H9 (cell line): ENCODE measurements at regions not wholly inside any gene's neighbourhood (a gene's known extent, or its start where the extent isn't known, plus 50 kb on each side); places are given as distances from the start of the nearest gene placed in this dataset.

ENCODE experiments used
- DNase-seq: peaks from one replicate; pipeline ENCODE4 v3.0.0-alpha.2; 2017
- H2AFZ ChIP-seq: one replicate; pipeline ENCODE4 v1.6.1; 2013; ENCODE audit warnings: mild to moderate bottlenecking, low read length, control low read depth, moderate library complexity
- H2AK5ac ChIP-seq: 2 replicates; pipeline ENCODE4 v1.6.1; 2013; ENCODE audit warnings: low read length, control low read depth, mixed read lengths; ENCODE audit not compliant: insufficient read length
- H2BK120ac ChIP-seq: one replicate; pipeline ENCODE4 v1.6.1; 2013; ENCODE audit warnings: low read depth, mild to moderate bottlenecking, low read length, control low read depth, inconsistent platforms; ENCODE audit not compliant: poor library complexity, severe bottlenecking
- H2BK12ac ChIP-seq: 2 replicates; pipeline ENCODE4 v1.6.1; 2013; ENCODE audit warnings: low read length, control low read depth, mixed read lengths, low read depth; ENCODE audit not compliant: insufficient read length
- H2BK15ac ChIP-seq: 2 replicates; pipeline ENCODE4 v1.6.1; 2013; ENCODE audit warnings: low read depth, low read length, control low read depth
- H2BK20ac ChIP-seq: one replicate; pipeline ENCODE4 v1.6.1; 2013; ENCODE audit warnings: low read depth, mild to moderate bottlenecking, low read length, control low read depth, inconsistent platforms; ENCODE audit not compliant: poor library complexity, severe bottlenecking
- H2BK5ac ChIP-seq: 2 replicates; pipeline ENCODE4 v1.6.1; 2013; ENCODE audit warnings: low read length, control low read depth, mixed read lengths; ENCODE audit not compliant: insufficient read length
- H3K14ac ChIP-seq: 2 replicates; pipeline ENCODE4 v1.6.1; 2013; ENCODE audit warnings: low read length, control low read depth; ENCODE audit not compliant: insufficient read depth
- H3K18ac ChIP-seq: 2 replicates; pipeline ENCODE4 v1.6.1; 2013; ENCODE audit warnings: low read depth, mild to moderate bottlenecking, mixed read lengths, low read length, control low read depth; ENCODE audit not compliant: insufficient read length
- H3K23ac ChIP-seq: 2 replicates; pipeline ENCODE4 v1.6.1; 2013; ENCODE audit warnings: low read length, control low read depth, mixed read lengths, low read depth; ENCODE audit not compliant: insufficient read length
- H3K23me2 ChIP-seq: 2 replicates; pipeline ENCODE4 v1.6.1; 2013; ENCODE audit warnings: low read depth, mild to moderate bottlenecking, mixed read lengths, low read length, control low read depth; ENCODE audit not compliant: insufficient read length, poor library complexity, severe bottlenecking
- H3K27ac ChIP-seq: 2 replicates; pipeline ENCODE4 v1.5.1; 2013; ENCODE audit warnings: low read length, control low read depth, mixed read lengths, low read depth; ENCODE audit not compliant: insufficient read length
- H3K27me3 ChIP-seq: 2 replicates; pipeline ENCODE4 v1.6.1; 2013; ENCODE audit warnings: low read length, control low read depth, inconsistent platforms; ENCODE audit not compliant: insufficient read depth
- H3K4ac ChIP-seq: 2 replicates; pipeline ENCODE4 v1.6.1; 2013; ENCODE audit warnings: low read depth, mild to moderate bottlenecking, control low read depth, inconsistent platforms, low read length, moderate library complexity
- H3K4me1 ChIP-seq: 2 replicates; pipeline ENCODE4 v1.6.1; 2013; ENCODE audit warnings: low read length, control low read depth, inconsistent platforms; ENCODE audit not compliant: insufficient read depth
- H3K4me2 ChIP-seq: 2 replicates; pipeline ENCODE4 v1.6.1; 2013; ENCODE audit warnings: low read length, control low read depth, mixed read lengths; ENCODE audit not compliant: insufficient read length, insufficient read depth
- H3K56ac ChIP-seq: 2 replicates; pipeline ENCODE4 v1.6.1; 2013; ENCODE audit warnings: low read depth, mild to moderate bottlenecking, mixed read lengths, low read length, control low read depth; ENCODE audit not compliant: insufficient read length
- H3K79me1 ChIP-seq: 2 replicates; pipeline ENCODE4 v1.6.1; 2013; ENCODE audit warnings: low read depth, mild to moderate bottlenecking, moderate library complexity, low read length, control low read depth, inconsistent platforms; ENCODE audit not compliant: insufficient read depth, poor library complexity, severe bottlenecking
- H3K79me2 ChIP-seq: 2 replicates; pipeline ENCODE4 v1.6.1; 2013; ENCODE audit warnings: low read length, control low read depth, inconsistent platforms; ENCODE audit not compliant: insufficient read depth
- H3K9ac ChIP-seq: 2 replicates; pipeline ENCODE4 v1.6.1; 2013; ENCODE audit warnings: low read length, control low read depth, mixed read lengths; ENCODE audit not compliant: insufficient read length; ENCODE audit errors: extremely low read depth
- H3K9me3 ChIP-seq: one replicate; pipeline ENCODE4 v1.6.1; 2013; ENCODE audit warnings: low read depth, low read length, inconsistent platforms; ENCODE audit not compliant: control insufficient read depth
- H3T11ph ChIP-seq: one replicate; pipeline ENCODE4 v1.6.1; 2013; ENCODE audit warnings: mild to moderate bottlenecking, low read length, control low read depth, inconsistent platforms
- H4K20me1 ChIP-seq: one replicate; pipeline ENCODE4 v1.6.1; 2013; ENCODE audit not compliant: control insufficient read depth, insufficient read length, insufficient read depth
- H4K5ac ChIP-seq: 2 replicates; pipeline ENCODE4 v1.6.1; 2013; ENCODE audit warnings: low read depth, mild to moderate bottlenecking, mixed read lengths, low read length, control low read depth; ENCODE audit not compliant: insufficient read length
- H4K8ac ChIP-seq: replicated peaks from 2 replicates; pipeline ENCODE4 v1.6.1; 2013; ENCODE audit warnings: low read length, control low read depth, mixed read lengths, low read depth; ENCODE audit not compliant: insufficient read length
- H4K91ac ChIP-seq: 2 replicates; pipeline ENCODE4 v1.6.1; 2013; ENCODE audit warnings: low read depth, mild to moderate bottlenecking, moderate library complexity, mixed read lengths, low read length, control low read depth; ENCODE audit not compliant: insufficient read length
- H3K27ac Mint-ChIP-seq, 3 experiments: 2 replicates in 2 of 3; 3 replicates in 1 of 3; pipeline ENCODE4 v1.8.0; 2020 to 2021; ENCODE audit warnings: mixed read lengths in 3 of 3, mild to moderate bottlenecking in 1 of 3, moderate library complexity in 1 of 3
- H3K27me3 Mint-ChIP-seq: 2 replicates; pipeline ENCODE4 v1.8.0; 2021; ENCODE audit warnings: low read depth, mild to moderate bottlenecking, moderate library complexity, mixed read lengths
- H3K36me3 Mint-ChIP-seq, 3 experiments: 2 replicates in 2 of 3; 3 replicates in 1 of 3; pipeline ENCODE4 v1.8.0; 2020 to 2021; ENCODE audit warnings: low read depth in 3 of 3, mixed read lengths in 3 of 3; ENCODE audit not compliant: insufficient read depth in 1 of 3
- H3K4me1 Mint-ChIP-seq, 2 experiments: 2 replicates each; pipeline ENCODE4 v1.8.0; 2020; ENCODE audit warnings: mixed read lengths in 2 of 2
- H3K4me3 Mint-ChIP-seq, 2 experiments: 2 replicates in 1 of 2; 3 replicates in 1 of 2; pipeline ENCODE4 v1.8.0; 2020 to 2021; ENCODE audit warnings: mild to moderate bottlenecking in 2 of 2, mixed read lengths in 2 of 2, moderate library complexity in 1 of 2
- H3K9me3 Mint-ChIP-seq, 2 experiments: 2 replicates in 1 of 2; 3 replicates in 1 of 2; pipeline ENCODE4 v1.8.0; 2020; ENCODE audit warnings: mild to moderate bottlenecking in 2 of 2, mixed read lengths in 2 of 2, moderate library complexity in 1 of 2
- CTCF ChIP-seq: fragments of 200-600 bp; sonication (generic); conservative IDR thresholded peaks from 3 replicates; pipeline ENCODE4 v1.8.0; 2021; ENCODE audit warnings: antibody characterized with exemption, mild to moderate bottlenecking
- WGBS: extraction: QIAGEN DNeasy Blood & Tissue Kit; methylation state at CpG from one replicate; pipeline ENCODE4 v1.1.7; 2013; ENCODE audit warnings: missing lambda C conversion rate, low lambda C conversion rate, mixed read lengths; ENCODE audit not compliant: insufficient read length; ENCODE audit errors: extremely low coverage; 5-methylcytosine and 5-hydroxymethylcytosine counted together

GRCh38 chr3:178056868-178057267 lies 479.4 kb upstream of the KCNMB2 start:
- no peak overlapping the region for H2AK5ac ChIP-seq
- no peak overlapping the region for H2BK5ac ChIP-seq
- DNase-seq, result no peak
- H3K23ac ChIP-seq, result no peak overlapping the region
- H3K4me1 Mint-ChIP-seq, result peaks cover 18 to 23% of the 10 kb centered on the region in 2 experiments
- no peaks in the 10 kb centered on the region for H3K23me2 ChIP-seq
- H4K8ac ChIP-seq, result no peak overlapping the region
- H3K56ac ChIP-seq, result no peak overlapping the region
- H2BK20ac ChIP-seq, result no peak overlapping the region
- H3K9ac ChIP-seq, result no peak overlapping the region
- no peaks in the 10 kb centered on the region for H3K9me3 Mint-ChIP-seq
- H3K79me1 ChIP-seq, result no peaks in the 10 kb centered on the region
- no peaks in the 10 kb centered on the region for H3K79me2 ChIP-seq
- no peak overlapping the region for H2BK12ac ChIP-seq
- TF ChIP-seq CTCF, result no peak
- H3K4me3 Mint-ChIP-seq, result no peak overlapping the region
- no peak overlapping the region for H3K27ac ChIP-seq
- H4K20me1 ChIP-seq, result no peaks in the 10 kb centered on the region
- H2AFZ ChIP-seq, result no peak overlapping the region
- H3K4ac ChIP-seq, result no peak overlapping the region
- H2BK120ac ChIP-seq, result no peak overlapping the region
- no peak overlapping the region for H2BK15ac ChIP-seq
- no peak overlapping the region for H4K91ac ChIP-seq
- H3T11ph ChIP-seq, result no peak overlapping the region
- no peak overlapping the region for H4K5ac ChIP-seq
- H3K18ac ChIP-seq, result no peak overlapping the region
- no peaks in the 10 kb centered on the region for H3K27me3 Mint-ChIP-seq
- no peaks in the 10 kb centered on the region; the same call in none of the 2 replicates for H3K4me1 ChIP-seq
- no peaks in the 10 kb centered on the region for H3K9me3 ChIP-seq
- no peak overlapping the region for H3K4me2 ChIP-seq
- no peak overlapping the region for H3K14ac ChIP-seq
- H3K36me3 Mint-ChIP-seq, result no peaks in the 10 kb centered on the region
- no peaks in the 10 kb centered on the region for H3K27me3 ChIP-seq
- WGBS, result no CpG with 5 or more reads among the region's 1 CpG
- H3K27ac Mint-ChIP-seq, result no peak overlapping the region
